HCT116 (cell line): ENCODE measurements at regions not wholly inside any gene's neighbourhood (a gene's known extent, or its start where the extent isn't known, plus 50 kb on each side); places are given as distances from the start of the nearest gene placed in this dataset.

ENCODE experiments used
- ATAC-seq: fragments of 200-7000 bp; cut with Tn5 transposase; 2 replicates; pipeline ENCODE4 v1.9.1; 2020; ENCODE audit warnings: mild to moderate bottlenecking, moderate library complexity
- BruUV-seq: library from RNA; stranded (reverse); fragments of 400-500 nt; replicated peaks from 2 replicates; lab custom pipeline; 2021; lab: Mats Ljungman, UMichigan
- CTCF ChIA-PET: fragments of 300-600 bp; sonication (Branson Sonifier 250); formaldehyde crosslinking; loops from one replicate; lab custom pipeline; 2021; ENCODE audit warnings: antibody characterized with exemption; lab: Charles Lee
- POLR2A ChIA-PET: fragments of 300-600, 350-600 bp; sonication (Branson Sonifier 250); formaldehyde crosslinking; loops from one replicate; lab custom pipeline; 2021; ENCODE audit warnings: antibody characterized with exemption; lab: Charles Lee
- RAD21 ChIA-PET, 2 experiments: fragments of 300-600 bp; sonication (Branson Sonifier 250); formaldehyde crosslinking; loops; one replicate each; lab custom pipeline; 2023; ENCODE audit warnings: low total read pairs in 2 of 2; ENCODE audit not compliant: uncharacterized antibody in 2 of 2, unreplicated experiment in 2 of 2, low non-redundant PET in 1 of 2; lab: Charles Lee
- DNase-seq: peaks from one replicate; pipeline ENCODE4 v3.0.0-alpha.2; 2010; ENCODE audit warnings: low read depth, low spot score
- H2AFZ ChIP-seq: fragments of 200-600 bp; shearing (Covaris generic), sonication (generic); 2 replicates; pipeline ENCODE4 v1.6.1; 2017; ENCODE audit warnings: low read depth, mixed run types, mixed read lengths, antibody characterized with exemption, low read length; ENCODE audit not compliant: poor library complexity, severe bottlenecking
- H3K27ac ChIP-seq: 2 replicates; pipeline ENCODE4 v1.5.1; 2012; ENCODE audit warnings: low read depth, low read length
- H3K27me3 ChIP-seq: fragments of 200-600 bp; sonication (generic); 2 replicates; pipeline ENCODE4 v1.6.1; 2016; ENCODE audit warnings: mixed run types, low read length, mixed read lengths; ENCODE audit not compliant: insufficient read depth
- H3K36me3 ChIP-seq, 2 experiments: fragments of 200-500 bp in 1 of 2; fragments of 200-600 bp in 1 of 2; sonication (Bioruptor generic) in 1 of 2; sonication (generic) in 1 of 2; 2 replicates each; pipeline versions ENCODE4 v1.5.1 to v1.6.1; 2014 to 2016; ENCODE audit warnings: low read length in 2 of 2, inconsistent platforms in 1 of 2, mixed read lengths in 1 of 2, mixed run types in 1 of 2; ENCODE audit not compliant: insufficient read depth in 2 of 2, control insufficient read depth in 1 of 2
- H3K4me1 ChIP-seq, 2 experiments: fragments of 200-600 bp in 1 of 2; sonication (generic) in 1 of 2; 2 replicates each; pipeline versions ENCODE4 v1.5.1 to v1.6.1; 2012 to 2017; ENCODE audit warnings: low read length in 2 of 2, inconsistent platforms in 1 of 2, mild to moderate bottlenecking in 1 of 2, mixed read lengths in 1 of 2, mixed run types in 1 of 2, moderate library complexity in 1 of 2; ENCODE audit not compliant: insufficient read depth in 2 of 2, control insufficient read depth in 1 of 2
- H3K4me2 ChIP-seq: fragments of 200-600 bp; sonication (generic); 2 replicates; pipeline ENCODE4 v1.6.1; 2017; ENCODE audit warnings: mixed run types, low read length, mixed read lengths
- H3K4me3 ChIP-seq, 2 experiments: fragments of 200-600 bp in 1 of 2; sonication (generic) in 1 of 2; replicated peaks in 1 of 2; 2 replicates each; pipeline ENCODE4 v1.5.1; 2011 to 2016; ENCODE audit warnings: low read length in 2 of 2, control low read depth in 1 of 2, low read depth in 1 of 2, mild to moderate bottlenecking in 1 of 2, mixed read lengths in 1 of 2, mixed run types in 1 of 2
- H3K79me2 ChIP-seq: fragments of 200-600 bp; sonication (generic); 2 replicates; pipeline ENCODE4 v1.6.1; 2017; ENCODE audit warnings: mild to moderate bottlenecking, mixed run types, low read length, moderate library complexity, mixed read lengths; ENCODE audit not compliant: insufficient read depth
- H3K9ac ChIP-seq: fragments of 200-600 bp; sonication (generic); 2 replicates; pipeline ENCODE4 v1.6.1; 2016; ENCODE audit warnings: low read length, mixed read lengths
- H3K9me2 ChIP-seq: fragments of 200-600 bp; sonication (generic), shearing (Covaris generic); 2 replicates; pipeline ENCODE4 v1.6.1; 2017; ENCODE audit warnings: mixed run types, mild to moderate bottlenecking, moderate library complexity; ENCODE audit not compliant: insufficient read depth
- H3K9me3 ChIP-seq, 2 experiments: fragments of 200-500 bp in 1 of 2; fragments of 200-600 bp in 1 of 2; sonication (Bioruptor generic) in 1 of 2; sonication (generic) in 1 of 2; 2 replicates each; pipeline ENCODE4 v1.6.1; 2014 to 2017; ENCODE audit warnings: low read length in 2 of 2, mixed read lengths in 2 of 2, inconsistent platforms in 1 of 2, low read depth in 1 of 2, mild to moderate bottlenecking in 1 of 2, mixed run types in 1 of 2, moderate library complexity in 1 of 2; ENCODE audit not compliant: control insufficient read depth in 1 of 2, insufficient read depth in 1 of 2
- H4K20me1 ChIP-seq: fragments of 200-600 bp; sonication (generic), shearing (Covaris generic); 2 replicates; pipeline ENCODE4 v1.6.1; 2017; ENCODE audit warnings: mixed run types, mild to moderate bottlenecking, moderate library complexity; ENCODE audit not compliant: insufficient read depth
- CBX3 ChIP-seq: IDR thresholded peaks from 2 replicates; pipeline ENCODE4 v1.6.1; 2012; ENCODE audit warnings: low read depth
- CEBPB ChIP-seq: IDR thresholded peaks from 2 replicates; pipeline ENCODE4 v1.6.1; 2012; ENCODE audit warnings: low read depth
- FOSL1 ChIP-seq: IDR thresholded peaks from 2 replicates; pipeline ENCODE4 v1.6.1; 2012; ENCODE audit warnings: low read depth
- POLR2AphosphoS5 ChIP-seq: IDR thresholded peaks from 2 replicates; pipeline ENCODE4 v1.6.1; 2011; ENCODE audit warnings: mild to moderate bottlenecking, low read depth, low read length, moderate library complexity
- SIN3A ChIP-seq: IDR thresholded peaks from 2 replicates; pipeline ENCODE4 v1.6.1; 2012; ENCODE audit warnings: low read depth
- SP1 ChIP-seq: IDR thresholded peaks from 2 replicates; pipeline ENCODE4 v1.6.1; 2012; ENCODE audit warnings: low read depth
- SRF ChIP-seq: IDR thresholded peaks from 2 replicates; pipeline ENCODE4 v1.6.1; 2012; ENCODE audit warnings: low read depth
- YY1 ChIP-seq: IDR thresholded peaks from 2 replicates; pipeline ENCODE4 v1.6.1; 2011; ENCODE audit warnings: low read length, low read depth, moderate library complexity, mild to moderate bottlenecking; ENCODE audit not compliant: insufficient replicate concordance; ENCODE audit errors: extremely low read depth
- ZFX ChIP-seq: fragments of 450-650 bp; IDR thresholded peaks from 2 replicates; pipeline ENCODE4 v1.6.1; 2017
- ZNF274 ChIP-seq: fragments of 200-500 bp; sonication (Bioruptor generic); IDR thresholded peaks from 2 replicates; pipeline ENCODE4 v1.6.1; 2014; ENCODE audit warnings: mild to moderate bottlenecking, low read depth, low read length, inconsistent platforms
- intact Hi-C: fragments of 100-400 bp; cut with micrococcal nuclease; formaldehyde crosslinking; loops from 2 replicates; pipeline ENCODE4 v1.10.0; 2022
- TF ChIP-seq, protein P1 (sequence below): IDR thresholded peaks from 2 replicates; pipeline ENCODE4 v1.6.1; 2012
- TF ChIP-seq, protein P2 (sequence below): IDR thresholded peaks from 2 replicates; pipeline ENCODE4 v1.6.1; 2011; ENCODE audit warnings: mild to moderate bottlenecking, low read length, moderate library complexity; ENCODE audit not compliant: insufficient replicate concordance; ENCODE audit errors: extremely low read depth

DNA sequence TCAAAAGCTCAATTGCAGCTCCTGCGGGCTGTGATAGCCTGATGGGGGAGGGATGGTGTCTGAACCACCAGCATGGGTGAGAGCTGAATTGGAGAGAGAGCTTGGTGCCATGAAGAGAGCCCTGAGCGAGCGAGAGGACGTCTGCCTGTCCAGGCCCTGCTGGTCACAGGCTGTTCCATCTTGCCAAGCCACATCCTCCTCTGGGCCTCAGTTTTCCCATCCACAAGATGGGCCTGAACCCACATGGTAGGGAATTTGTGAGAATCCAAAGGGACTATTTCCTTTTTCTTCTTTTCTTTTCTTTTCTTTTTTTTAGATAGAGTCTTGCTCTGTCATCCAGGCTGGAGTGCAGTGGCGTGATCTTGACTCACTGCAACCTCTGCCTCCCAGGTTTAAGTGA lies 276.4 kb downstream of the VRK1 start (continued):
- no peak for TF ChIP-seq CBX3
- TF ChIP-seq SRF: no peak

DNA sequence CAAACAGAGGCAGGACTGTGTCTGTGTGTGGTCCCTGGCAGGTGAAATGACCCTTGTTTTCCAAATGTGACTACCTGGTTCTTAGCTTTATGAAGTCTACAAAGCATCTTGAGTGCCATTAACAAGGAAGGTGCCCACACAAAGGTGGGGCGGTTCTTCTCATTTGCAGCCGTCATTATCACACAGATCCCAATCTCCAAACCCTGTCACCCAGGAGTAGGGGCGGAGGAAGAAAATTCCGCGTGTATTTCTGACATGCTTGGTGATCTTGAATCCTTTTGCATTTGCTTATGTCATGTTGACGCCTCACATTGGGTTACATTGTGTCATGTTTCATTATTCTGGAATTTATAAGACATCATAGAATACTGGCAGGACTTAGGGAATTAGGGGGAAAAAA lies 277.3 kb downstream of the VRK1 start:
- CTCF ChIA-PET: no interaction called here
- no peaks in the 10 kb centered on the region for H3K9me2 ChIP-seq
- RAD21 ChIA-PET: no interaction called here
- no peak for ATAC-seq
- no peak overlapping the region for H3K27ac ChIP-seq
- no peak overlapping the region for H3K4me3 ChIP-seq
- H4K20me1 ChIP-seq: no peaks in the 10 kb centered on the region
- H3K27me3 ChIP-seq: no peaks in the 10 kb centered on the region
- H3K36me3 ChIP-seq: no peaks in the 10 kb centered on the region
- POLR2A ChIA-PET: no interaction called here
- H3K9ac ChIP-seq: no peak overlapping the region
- TF ChIP-seq FOSL1 (no peak), CEBPB (no peak), SP1 (no peak), POLR2AphosphoS5 (no peak), YY1 (no peak), SIN3A (no peak), SRF (no peak), ZFX (no peak), ZNF274 (no peak)
- TF ChIP-seq, protein P1, sequence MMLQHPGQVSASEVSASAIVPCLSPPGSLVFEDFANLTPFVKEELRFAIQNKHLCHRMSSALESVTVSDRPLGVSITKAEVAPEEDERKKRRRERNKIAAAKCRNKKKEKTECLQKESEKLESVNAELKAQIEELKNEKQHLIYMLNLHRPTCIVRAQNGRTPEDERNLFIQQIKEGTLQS: no peak
- TF ChIP-seq, protein P2, sequence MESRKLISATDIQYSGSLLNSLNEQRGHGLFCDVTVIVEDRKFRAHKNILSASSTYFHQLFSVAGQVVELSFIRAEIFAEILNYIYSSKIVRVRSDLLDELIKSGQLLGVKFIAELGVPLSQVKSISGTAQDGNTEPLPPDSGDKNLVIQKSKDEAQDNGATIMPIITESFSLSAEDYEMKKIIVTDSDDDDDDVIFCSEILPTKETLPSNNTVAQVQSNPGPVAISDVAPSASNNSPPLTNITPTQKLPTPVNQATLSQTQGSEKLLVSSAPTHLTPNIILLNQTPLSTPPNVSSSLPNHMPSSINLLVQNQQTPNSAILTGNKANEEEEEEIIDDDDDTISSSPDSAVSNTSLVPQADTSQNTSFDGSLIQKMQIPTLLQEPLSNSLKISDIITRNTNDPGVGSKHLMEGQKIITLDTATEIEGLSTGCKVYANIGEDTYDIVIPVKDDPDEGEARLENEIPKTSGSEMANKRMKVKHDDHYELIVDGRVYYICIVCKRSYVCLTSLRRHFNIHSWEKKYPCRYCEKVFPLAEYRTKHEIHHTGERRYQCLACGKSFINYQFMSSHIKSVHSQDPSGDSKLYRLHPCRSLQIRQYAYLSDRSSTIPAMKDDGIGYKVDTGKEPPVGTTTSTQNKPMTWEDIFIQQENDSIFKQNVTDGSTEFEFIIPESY: no peak
- DNase-seq: no peak
- no peaks in the 10 kb centered on the region for H3K79me2 ChIP-seq
- intact Hi-C loops: no loop called here
- no TSS peak for BruUV-seq
- H3K4me1 ChIP-seq: peaks cover 14 to 25% of the 10 kb centered on the region in 2 experiments
- H3K9me3 ChIP-seq: no peaks in the 10 kb centered on the region
- no peak overlapping the region for H3K4me2 ChIP-seq
- no peak overlapping the region for H2AFZ ChIP-seq
